BLaER1 treated with 17β-estradiol and CSF1 and Interleukin-3, amounts not matched to agents 10 nM and 100 nM (cell line): ENCODE measurements at regions not wholly inside any gene's neighbourhood (a gene's known extent, or its start where the extent isn't known, plus 50 kb on each side); places are given as distances from the start of the nearest gene placed in this dataset.

Experiments
- H3K27ac ChIP-seq, 11 experiments: shearing (Covaris generic); formaldehyde crosslinking; 2 replicates each; pipeline ENCODE4 v1.8.1; 2022
- H3K27me3 ChIP-seq, 11 experiments: shearing (Covaris generic); formaldehyde crosslinking; 2 replicates each; pipeline ENCODE4 v1.8.1; 2022
- H3K36me3 ChIP-seq, 11 experiments: shearing (Covaris generic); formaldehyde crosslinking; 2 replicates each; pipeline ENCODE4 v1.8.1; 2022
- H3K4me1 ChIP-seq, 10 experiments: shearing (Covaris generic); formaldehyde crosslinking; 2 replicates each; pipeline ENCODE4 v1.8.1; 2022
- H3K4me2 ChIP-seq, 11 experiments: shearing (Covaris generic); formaldehyde crosslinking; 2 replicates each; pipeline ENCODE4 v1.8.1; 2022
- H3K4me3 ChIP-seq, 10 experiments: shearing (Covaris generic); formaldehyde crosslinking; 2 replicates each; pipeline ENCODE4 v1.8.1; 2022
- H3K9ac ChIP-seq, 11 experiments: shearing (Covaris generic); formaldehyde crosslinking; 2 replicates each; pipeline ENCODE4 v1.8.1; 2022
- H3K9me3 ChIP-seq, 11 experiments: shearing (Covaris generic); formaldehyde crosslinking; replicated peaks in 1 of 11; 2 replicates each; pipeline ENCODE4 v1.8.1; 2022
- H4K20me1 ChIP-seq, 11 experiments: shearing (Covaris generic); formaldehyde crosslinking; 2 replicates each; pipeline ENCODE4 v1.8.1; 2022
- Cebpa-rat ChIP-seq, 11 experiments: shearing (Covaris generic); IDR thresholded peaks; 2 replicates each; pipeline ENCODE4 v1.8.1; 2022

GRCh38 chr4:120508036-120508435, 414.5 kb downstream of the PRDM5 start:
- no peak for TF ChIP-seq Cebpa-rat (IDR thresholded peaks at IDR 0.05)
- Histone ChIP-seq H3K4me2 (no peak overlapping the region), H3K27ac (no peak overlapping the region), H3K27me3 (no peaks in the 10 kb centered on the region), H3K9ac (no peak overlapping the region), H3K36me3 (no peaks in the 10 kb centered on the region), H3K4me1 (no peaks in the 10 kb centered on the region), H3K4me3 (no peak overlapping the region), H3K9me3 (no peaks in the 10 kb centered on the region), H4K20me1 (no peaks in the 10 kb centered on the region)

GRCh38 chr4:120506536-120506935, 416.0 kb downstream of the PRDM5 start:
- H3K36me3 ChIP-seq: no peaks in the 10 kb centered on the region

GRCh38 chr4:120498678-120499077, 423.8 kb downstream of the PRDM5 start:
- H3K27ac ChIP-seq: no peak overlapping the region
- no peak for TF ChIP-seq Cebpa-rat (IDR thresholded peaks at IDR 0.05)
- H4K20me1 ChIP-seq: no peaks in the 10 kb centered on the region
- H3K4me2 ChIP-seq: no peak overlapping the region
- no peak overlapping the region for H3K9ac ChIP-seq
- H3K36me3 ChIP-seq: no peaks in the 10 kb centered on the region
- no peak overlapping the region for H3K4me3 ChIP-seq
- H3K27me3 ChIP-seq: no peaks in the 10 kb centered on the region
- peaks cover 0 to 12% (median 3%) of the 10 kb centered on the region in 11 experiments; a peak in 14 of 22 replicates for H3K9me3 ChIP-seq
- no peaks in the 10 kb centered on the region for H3K4me1 ChIP-seq

More at GRCh38 chr4:120506536-120506935, 416.0 kb downstream of the PRDM5 start:
- Histone ChIP-seq H4K20me1 (no peaks in the 10 kb centered on the region), H3K4me2 (no peak overlapping the region), H3K27me3 (no peaks in the 10 kb centered on the region), H3K4me3 (no peak overlapping the region), H3K9me3 (peaks cover 0 to 10% (median 0%) of the 10 kb centered on the region in 11 experiments; a peak in 1 of 22 replicates), H3K9ac (no peak overlapping the region), H3K4me1 (no peaks in the 10 kb centered on the region), H3K27ac (no peak overlapping the region)
- TF ChIP-seq Cebpa-rat (IDR thresholded peaks at IDR 0.05): no peak

- Histone ChIP-seq H3K27ac (no peak overlapping the region), H3K9me3 (peaks cover 0 to 9% (median 6%) of the 10 kb centered on the region in 11 experiments; a peak in 15 of 22 replicates), H3K4me1 (no peaks in the 10 kb centered on the region), H3K27me3 (no peaks in the 10 kb centered on the region), H3K4me3 (no peak overlapping the region), H4K20me1 (no peaks in the 10 kb centered on the region), H3K4me2 (no peak overlapping the region), H3K9ac (no peak overlapping the region), H3K36me3 (no peaks in the 10 kb centered on the region)
- TF ChIP-seq Cebpa-rat (IDR thresholded peaks at IDR 0.05): no peak
These were observed 424.8 kb upstream of the MAD2L1 start for GRCh38 chr4:120491481-120491880.

GRCh38 chr4:120481756-120482155, 415.1 kb upstream of the MAD2L1 start:
- Histone ChIP-seq H3K36me3 (no peaks in the 10 kb centered on the region), H3K4me3 (no peak overlapping the region), H3K4me1 (no peaks in the 10 kb centered on the region), H3K27me3 (no peaks in the 10 kb centered on the region), H3K4me2 (no peak overlapping the region), H3K9ac (no peak overlapping the region), H4K20me1 (no peaks in the 10 kb centered on the region), H3K27ac (no peak overlapping the region), H3K9me3 (no peaks in the 10 kb centered on the region)
- TF ChIP-seq Cebpa-rat (IDR thresholded peaks at IDR 0.05): no peak

GRCh38 chr4:120472447-120473131, 405.9 kb upstream of the MAD2L1 start:
- no peak overlapping the region for H3K4me2 ChIP-seq
- no peak overlapping the region for H3K4me3 ChIP-seq
- H3K36me3 ChIP-seq: no peaks in the 10 kb centered on the region
- no peaks in the 10 kb centered on the region for H3K27me3 ChIP-seq
- no peaks in the 10 kb centered on the region for H4K20me1 ChIP-seq
- no peaks in the 10 kb centered on the region for H3K9me3 ChIP-seq
- H3K9ac ChIP-seq: no peak overlapping the region
- H3K27ac ChIP-seq: no peak overlapping the region
- no peak for TF ChIP-seq Cebpa-rat (IDR thresholded peaks at IDR 0.05)
- no peaks in the 10 kb centered on the region for H3K4me1 ChIP-seq

GRCh38 chr4:120466429-120466828, 399.8 kb upstream of the MAD2L1 start:
- Histone ChIP-seq H3K36me3 (no peaks in the 10 kb centered on the region), H3K4me1 (no peaks in the 10 kb centered on the region), H3K9me3 (no peaks in the 10 kb centered on the region), H3K9ac (no peak overlapping the region), H4K20me1 (no peaks in the 10 kb centered on the region), H3K27me3 (no peaks in the 10 kb centered on the region), H3K4me3 (no peak overlapping the region), H3K4me2 (no peak overlapping the region), H3K27ac (no peak overlapping the region)
- TF ChIP-seq Cebpa-rat (IDR thresholded peaks at IDR 0.05): no peak

GRCh38 chr4:120454788-120455187, 388.1 kb upstream of the MAD2L1 start:
- Histone ChIP-seq H3K4me3 (no peak overlapping the region), H4K20me1 (no peaks in the 10 kb centered on the region), H3K4me2 (no peak overlapping the region), H3K36me3 (no peaks in the 10 kb centered on the region), H3K27ac (no peak overlapping the region), H3K9me3 (no peaks in the 10 kb centered on the region), H3K9ac (no peak overlapping the region), H3K27me3 (no peaks in the 10 kb centered on the region), H3K4me1 (no peaks in the 10 kb centered on the region)
- TF ChIP-seq Cebpa-rat (IDR thresholded peaks at IDR 0.05): no peak

GRCh38 chr4:120452536-120452935, 385.9 kb upstream of the MAD2L1 start:
- no peak overlapping the region for H3K27ac ChIP-seq

GRCh38 chr4:120452001-120452400, 385.4 kb upstream of the MAD2L1 start:
- Histone ChIP-seq H3K4me1 (no peaks in the 10 kb centered on the region), H3K27me3 (no peaks in the 10 kb centered on the region), H4K20me1 (no peaks in the 10 kb centered on the region), H3K4me2 (no peak overlapping the region), H3K36me3 (no peaks in the 10 kb centered on the region), H3K4me3 (no peak overlapping the region), H3K9ac (no peak overlapping the region), H3K9me3 (no peaks in the 10 kb centered on the region), H3K27ac (no peak overlapping the region)
- no peak for TF ChIP-seq Cebpa-rat (IDR thresholded peaks at IDR 0.05)

More at GRCh38 chr4:120452536-120452935, 385.9 kb upstream of the MAD2L1 start:
- Histone ChIP-seq H3K4me2 (no peak overlapping the region), H3K27me3 (no peaks in the 10 kb centered on the region), H3K9ac (no peak overlapping the region), H3K4me1 (no peaks in the 10 kb centered on the region), H3K36me3 (no peaks in the 10 kb centered on the region), H3K9me3 (no peaks in the 10 kb centered on the region), H3K4me3 (no peak overlapping the region), H4K20me1 (no peaks in the 10 kb centered on the region)
- no peak for TF ChIP-seq Cebpa-rat (IDR thresholded peaks at IDR 0.05)
